T1000 (cell line): ENCODE measurements at regions not wholly inside any gene's neighbourhood (a gene's known extent, or its start where the extent isn't known, plus 50 kb on each side); places are given as distances from the start of the nearest gene placed in this dataset.
"Not testable (repeated sequence)": the region's sequence is repeated elsewhere in the genome, so short reads cannot be mapped to it uniquely, and the experiment has no call there.

Experiments
- DNase-seq: peaks from one replicate; lab custom pipeline; 2025; ENCODE audit warnings: mixed read lengths; lab: John Stamatoyannopoulos, UW

DNA sequence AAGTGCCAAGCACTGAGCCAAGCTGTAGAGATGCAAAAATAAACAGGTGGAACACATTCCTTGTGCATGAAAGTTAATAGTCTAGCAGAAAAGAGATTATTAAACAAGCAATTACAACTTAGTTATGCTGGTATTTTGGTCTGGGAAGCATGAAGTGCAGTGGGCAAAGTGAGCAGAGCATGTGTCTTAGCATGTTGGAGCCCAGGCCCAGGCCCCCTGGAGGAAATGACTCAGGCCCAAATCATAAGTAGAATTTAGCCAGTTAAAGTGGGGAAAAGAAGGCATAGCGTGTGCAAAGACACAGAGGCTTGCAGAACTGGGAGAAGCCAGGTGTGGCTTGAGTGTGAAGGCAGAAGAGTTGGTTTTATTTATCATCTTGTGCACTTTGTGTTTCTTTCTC is 163.8 kb upstream of the ATP11B start:
- no peak for DNase-seq

DNA sequence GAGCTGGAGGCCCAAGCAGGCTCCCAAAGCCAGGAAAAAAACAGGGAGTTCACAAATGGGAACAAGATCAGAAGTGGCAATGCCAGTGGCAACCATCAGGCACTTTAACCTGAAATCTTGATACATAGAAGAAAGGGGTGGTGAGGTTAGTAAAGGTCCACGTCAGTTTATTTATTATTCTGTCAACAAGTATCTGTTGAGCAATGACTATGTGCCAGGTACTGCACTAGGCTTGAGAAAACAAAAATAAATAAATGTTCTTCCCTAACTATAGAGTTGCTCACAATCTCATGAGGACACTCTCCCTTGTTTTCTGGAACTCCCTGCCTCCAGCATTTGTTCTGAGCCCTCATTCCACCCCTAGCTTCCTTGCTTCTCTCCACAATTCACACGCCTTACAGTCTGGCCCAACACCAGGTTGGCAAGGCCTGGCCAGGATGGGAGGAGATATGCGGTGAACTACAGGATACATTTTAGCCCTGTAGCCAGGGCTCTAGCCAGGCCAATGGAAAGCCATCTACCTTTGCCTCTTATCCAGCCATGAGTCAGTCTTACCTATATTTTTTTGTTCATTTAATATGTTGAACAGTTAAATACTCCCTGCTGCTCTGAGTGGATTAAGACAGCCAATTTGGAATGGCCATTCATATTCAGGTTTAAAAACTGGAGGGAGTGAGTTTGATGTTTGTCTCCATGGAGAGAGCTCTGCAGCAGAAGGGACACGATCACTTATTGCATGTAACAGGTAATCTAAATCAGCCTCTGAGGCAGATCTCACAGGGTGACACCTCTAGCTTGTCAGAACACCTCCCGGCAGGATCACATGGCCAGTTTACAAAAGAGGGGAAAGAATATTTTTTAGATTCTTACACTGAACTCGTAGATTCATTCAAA is 161.9 kb upstream of the ATP11B start:
- DNase-seq = no peak

DNA sequence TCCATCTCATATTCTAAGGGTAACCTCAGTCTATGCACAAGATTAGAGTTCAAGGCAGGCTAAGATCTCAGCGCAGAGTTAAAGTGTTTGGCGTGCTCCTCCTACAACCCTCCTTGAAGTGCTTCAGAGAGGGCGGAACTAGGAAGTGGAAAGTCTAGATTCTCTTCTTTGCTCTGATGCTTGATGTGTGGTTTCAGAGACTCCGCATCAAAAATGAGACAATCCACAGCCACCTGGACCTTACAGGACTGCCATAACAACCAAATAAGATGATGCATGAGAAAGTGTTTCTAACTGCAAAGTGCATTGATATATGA is 161.3 kb upstream of the ATP11B start:
- no peak for DNase-seq

DNA sequence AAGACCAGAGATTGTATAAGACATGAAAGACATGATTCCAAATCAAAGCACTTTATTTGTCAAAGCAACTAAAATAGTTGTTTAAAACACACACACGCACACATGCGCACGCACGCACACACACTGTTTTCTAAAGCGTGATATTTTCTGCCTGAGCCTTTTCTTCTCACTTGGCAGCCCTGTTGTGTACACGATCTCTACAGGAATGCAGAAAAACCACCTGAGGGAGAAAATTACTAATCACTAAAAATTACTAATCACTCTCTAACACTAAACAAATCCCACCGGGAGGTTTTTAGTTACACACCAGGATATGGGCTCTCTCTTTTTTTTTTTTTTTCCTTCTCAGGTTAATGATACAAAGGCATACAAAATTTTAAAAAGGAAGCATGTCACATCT is 160.1 kb upstream of the ATP11B start:
- no peak for DNase-seq

DNA sequence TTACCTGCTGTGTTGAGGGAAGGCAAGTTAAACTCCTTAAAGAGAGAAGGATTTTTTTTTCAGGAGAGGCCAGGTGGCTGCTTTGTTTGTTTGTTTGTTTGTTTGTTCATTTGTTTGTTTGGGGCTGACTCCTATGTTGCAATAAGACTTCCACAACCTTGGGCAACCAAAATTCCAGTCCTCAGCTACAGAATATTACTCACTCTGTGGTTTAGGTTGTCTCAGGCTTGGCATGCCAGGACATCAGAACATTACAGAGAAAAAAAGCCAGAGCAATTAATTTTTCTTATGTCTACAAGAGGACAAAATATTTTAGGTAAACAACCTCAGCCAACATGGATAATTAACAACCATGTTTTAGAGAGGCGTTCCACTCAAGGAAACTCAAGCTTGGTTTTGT is 156.7 kb upstream of the ATP11B start:
- DNase-seq = no peak

DNA sequence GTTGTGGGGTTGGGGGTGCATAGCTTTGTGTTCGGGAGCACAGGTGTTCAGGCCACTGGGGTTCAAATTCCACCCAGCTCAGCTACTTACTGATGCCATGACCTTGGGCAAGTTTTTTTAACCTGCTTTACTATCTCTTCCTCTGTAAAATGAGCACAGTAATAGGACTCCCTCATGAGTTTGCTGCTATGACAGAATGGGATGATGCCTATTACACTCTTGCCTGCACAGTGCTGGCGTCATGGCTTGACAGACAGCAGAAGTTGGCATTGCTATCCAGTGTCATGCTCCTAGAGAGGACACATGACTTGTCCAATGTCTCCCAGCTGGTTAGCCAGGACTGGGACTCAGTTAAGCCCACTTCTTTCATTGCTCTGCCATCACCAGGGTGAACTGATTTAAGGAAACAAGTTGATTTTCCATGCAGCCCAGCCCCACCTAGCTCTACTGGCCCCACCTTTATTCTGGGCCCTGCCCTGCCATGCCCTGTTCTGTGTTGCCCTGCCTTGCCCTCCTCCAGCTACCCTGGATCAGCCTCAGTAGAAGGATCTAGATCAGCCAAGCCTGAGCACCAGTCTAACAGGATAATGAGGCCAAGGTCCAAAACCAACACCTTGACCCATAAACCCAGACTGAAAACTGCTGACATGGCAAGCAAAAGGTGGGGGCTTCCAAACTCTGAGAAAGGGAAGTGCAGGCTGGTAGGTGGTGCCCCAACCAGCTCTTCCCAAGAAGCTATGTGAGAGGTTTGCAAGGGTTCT is 155.8 kb upstream of the ATP11B start:
- no peak for DNase-seq

DNA sequence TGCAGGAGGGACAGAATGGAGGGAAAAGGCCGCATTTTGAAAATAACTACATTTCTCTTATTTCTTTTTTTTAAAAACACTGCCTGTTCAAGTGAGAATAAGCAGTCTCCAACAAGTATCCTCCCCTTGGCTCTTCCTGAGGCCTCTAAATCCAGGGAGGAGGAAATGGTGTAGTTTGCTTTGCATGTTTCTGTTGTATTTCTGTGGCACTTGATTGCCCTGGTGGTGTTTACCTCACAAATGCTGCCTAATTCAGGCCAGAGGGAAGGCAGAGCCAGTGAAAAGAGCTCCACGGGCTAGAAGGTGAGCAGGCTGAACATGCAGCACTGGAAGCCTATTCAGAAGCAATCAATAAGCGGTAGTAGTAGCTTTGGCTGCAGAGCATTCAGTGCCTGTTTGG is 149.3 kb upstream of the ATP11B start:
- DNase-seq = no peak

DNA sequence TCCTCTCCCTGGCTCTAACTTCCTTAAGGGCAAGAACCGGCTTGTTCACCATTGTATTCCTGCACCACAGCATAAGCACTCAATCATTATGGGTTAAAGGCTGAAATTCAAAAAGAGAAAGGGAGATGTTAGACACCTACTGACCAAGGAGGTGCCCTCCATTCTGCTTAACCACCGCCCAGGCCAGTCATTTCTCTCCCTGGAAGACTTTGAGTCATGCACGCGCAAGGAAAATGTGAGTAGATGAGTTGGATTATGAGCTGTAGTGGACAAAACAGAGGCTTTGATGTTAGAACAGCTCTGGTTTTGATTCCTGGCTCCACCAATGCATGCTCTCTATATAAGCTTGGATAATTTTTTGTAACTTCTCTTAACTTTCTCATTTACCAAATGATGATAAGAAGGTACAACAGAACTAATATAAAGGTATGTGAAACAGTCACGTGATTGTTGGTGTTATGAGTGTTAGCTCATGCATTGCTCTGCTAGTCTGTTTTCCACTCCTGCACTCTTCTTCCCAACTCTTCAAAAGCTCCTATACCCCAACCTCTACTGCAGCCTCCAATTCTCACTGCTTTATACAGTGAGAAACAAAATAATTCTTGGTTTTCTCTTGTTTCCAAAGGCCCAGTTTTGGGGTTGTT is 148.4 kb upstream of the ATP11B start:
- no peak for DNase-seq

DNA sequence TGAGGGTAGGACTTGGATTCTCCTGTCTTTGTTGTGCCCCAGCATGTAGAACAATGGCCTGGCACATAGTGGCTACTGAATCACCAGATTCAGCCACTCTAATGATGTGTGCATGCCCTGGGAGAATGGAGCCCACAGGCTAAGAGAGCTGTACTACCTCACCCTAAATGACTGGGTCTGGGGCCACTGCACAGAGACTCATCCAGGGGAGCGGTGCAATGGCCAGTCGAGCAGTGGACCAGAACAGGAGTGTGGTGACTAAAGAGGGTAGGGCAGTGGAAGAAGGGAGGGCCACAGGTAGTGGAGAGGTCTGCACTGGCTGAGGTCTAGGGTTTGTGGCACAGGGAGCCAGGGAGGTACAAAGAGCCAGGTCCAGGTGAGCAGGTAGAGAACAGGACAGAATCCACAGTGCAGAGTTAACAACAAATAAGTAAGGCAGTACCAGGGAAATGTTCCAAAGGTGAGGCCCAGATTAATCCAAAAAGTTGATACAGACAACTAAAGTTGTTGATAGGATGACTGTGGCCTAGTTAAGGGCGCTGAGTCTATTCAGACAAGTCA is 142.7 kb upstream of the ATP11B start:
- DNase-seq = no peak

DNA sequence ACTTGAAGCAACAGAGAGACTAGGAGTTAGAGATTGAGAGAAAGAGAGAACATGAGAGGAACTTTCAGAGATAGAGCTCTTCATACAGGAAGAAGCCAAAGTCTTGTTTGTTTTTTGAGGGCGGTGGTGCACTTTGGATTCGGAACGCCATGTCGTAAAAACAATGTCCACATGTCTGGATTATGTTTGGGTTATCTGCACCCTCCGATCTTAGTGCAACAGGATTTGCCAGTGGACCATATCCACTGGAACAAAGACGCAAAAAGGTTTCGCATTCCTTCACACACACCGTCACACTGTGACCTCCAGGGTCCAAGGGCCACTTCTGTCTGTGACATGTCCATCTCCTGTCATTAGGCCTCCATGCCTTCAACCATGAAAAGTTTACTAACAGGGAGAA is 141.8 kb upstream of the ATP11B start:
- no peak for DNase-seq

DNA sequence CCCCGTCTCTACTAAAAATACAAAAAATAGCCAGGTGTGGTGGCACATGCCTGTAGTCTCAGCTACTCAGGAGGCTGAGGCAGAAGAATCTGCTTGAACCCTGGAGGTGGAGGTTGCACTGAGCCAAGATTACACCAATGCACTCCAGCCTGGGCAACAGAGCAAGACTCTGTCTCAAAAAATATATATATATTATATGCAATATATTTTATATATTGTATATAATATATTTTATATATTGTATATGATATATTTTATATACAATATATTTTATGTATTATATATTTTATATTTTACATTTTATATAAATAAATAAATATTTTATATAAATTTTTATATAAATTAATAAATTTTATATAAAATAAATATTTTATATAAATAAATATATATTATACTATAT is 140.2 kb upstream of the ATP11B start:
- not testable (repeated sequence) for DNase-seq

DNA sequence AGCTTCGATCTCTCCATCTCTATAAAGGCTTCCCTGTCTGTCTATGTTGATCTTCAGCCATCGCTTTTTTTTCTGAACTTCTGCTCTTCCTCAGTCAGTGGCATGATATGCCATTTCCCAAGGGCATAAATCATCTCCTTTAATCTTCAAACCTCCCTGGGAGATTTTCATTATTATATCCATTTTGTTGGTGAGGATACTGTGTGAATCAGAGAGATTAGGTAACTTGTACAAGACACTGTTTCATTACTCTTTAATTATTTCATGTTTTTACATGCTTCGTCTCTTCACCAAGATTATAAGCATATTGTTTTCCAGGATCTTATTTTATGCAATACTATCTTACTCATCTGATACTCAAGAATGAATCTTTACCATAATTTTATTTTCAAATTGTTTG is 124.8 kb upstream of the ATP11B start:
- no peak for DNase-seq

DNA sequence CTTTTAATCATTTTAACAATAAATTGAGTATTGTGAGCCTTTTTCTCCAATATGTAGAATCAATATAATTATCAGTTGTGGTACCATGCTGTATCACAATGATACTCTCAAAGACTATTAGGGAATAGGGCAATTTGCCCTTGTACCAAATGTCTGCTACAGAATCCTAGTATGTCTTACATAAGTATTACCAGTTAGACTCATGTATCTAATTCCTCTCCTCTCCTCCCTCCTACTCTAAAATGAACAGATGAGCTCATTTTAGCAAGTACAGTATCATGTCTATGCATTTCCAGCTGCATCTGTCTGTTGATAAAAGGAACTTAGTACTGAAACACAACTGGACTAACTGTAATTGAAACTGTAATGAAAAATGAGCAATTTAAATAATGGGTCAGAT is 124.3 kb upstream of the ATP11B start:
- DNase-seq = no peak

DNA sequence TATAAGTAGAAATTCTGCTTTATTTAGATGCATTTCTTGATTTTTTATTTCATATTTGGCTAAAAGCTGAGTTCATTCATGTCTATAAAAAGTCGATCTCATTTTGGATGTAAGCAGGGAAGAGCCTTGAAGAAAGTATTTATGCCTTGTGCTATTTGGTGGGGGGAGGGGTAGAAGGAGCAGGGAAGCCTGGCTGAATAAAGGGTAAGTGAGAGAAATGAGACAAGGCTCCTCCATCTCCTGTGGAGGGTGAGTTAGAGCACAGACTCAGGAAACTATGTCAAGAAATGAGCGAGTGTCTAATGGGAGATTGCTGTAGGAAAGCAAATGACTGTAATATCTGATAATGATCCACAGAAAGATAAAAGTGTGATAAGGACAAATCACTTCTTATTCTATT is 121.8 kb upstream of the ATP11B start:
- DNase-seq = no peak

DNA sequence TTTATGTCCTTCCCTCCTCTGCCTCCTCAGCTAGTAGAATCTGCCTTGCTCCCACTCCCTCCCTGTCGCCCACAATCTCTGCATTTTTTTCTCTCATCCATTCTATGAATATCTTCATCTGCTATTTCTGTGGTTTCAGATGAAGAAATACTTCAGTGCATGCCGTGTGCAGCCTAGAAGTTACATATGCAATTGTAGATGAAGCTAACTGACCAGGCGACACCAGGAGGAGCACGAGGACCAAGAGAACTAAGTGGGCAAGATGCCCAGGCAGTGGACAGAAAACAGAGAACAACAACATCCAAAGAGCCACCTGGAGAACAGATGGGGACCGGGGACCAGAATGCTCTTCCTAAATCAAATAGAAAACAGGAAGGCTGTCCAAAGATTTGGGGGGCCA is 121.4 kb upstream of the ATP11B start:
- DNase-seq = no peak

DNA sequence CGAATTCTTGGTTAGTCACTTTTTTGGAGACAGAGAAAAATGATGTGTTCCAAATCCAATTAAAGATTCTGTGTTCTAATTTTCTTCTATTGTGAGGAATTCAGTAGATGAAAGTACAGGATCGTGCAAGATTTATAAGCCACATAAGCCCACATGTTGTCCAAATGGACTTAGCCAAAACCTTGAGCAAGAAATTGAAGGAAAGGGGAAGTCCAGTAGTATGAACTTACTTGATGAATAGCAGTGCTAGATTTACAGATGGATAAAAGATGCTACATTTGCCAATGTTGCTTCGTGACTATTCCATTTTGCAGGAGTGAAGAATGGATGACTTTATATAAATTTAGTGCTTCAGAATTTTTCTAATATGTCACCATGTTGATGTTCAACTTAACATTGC is 120.0 kb upstream of the ATP11B start:
- DNase-seq = no peak

DNA sequence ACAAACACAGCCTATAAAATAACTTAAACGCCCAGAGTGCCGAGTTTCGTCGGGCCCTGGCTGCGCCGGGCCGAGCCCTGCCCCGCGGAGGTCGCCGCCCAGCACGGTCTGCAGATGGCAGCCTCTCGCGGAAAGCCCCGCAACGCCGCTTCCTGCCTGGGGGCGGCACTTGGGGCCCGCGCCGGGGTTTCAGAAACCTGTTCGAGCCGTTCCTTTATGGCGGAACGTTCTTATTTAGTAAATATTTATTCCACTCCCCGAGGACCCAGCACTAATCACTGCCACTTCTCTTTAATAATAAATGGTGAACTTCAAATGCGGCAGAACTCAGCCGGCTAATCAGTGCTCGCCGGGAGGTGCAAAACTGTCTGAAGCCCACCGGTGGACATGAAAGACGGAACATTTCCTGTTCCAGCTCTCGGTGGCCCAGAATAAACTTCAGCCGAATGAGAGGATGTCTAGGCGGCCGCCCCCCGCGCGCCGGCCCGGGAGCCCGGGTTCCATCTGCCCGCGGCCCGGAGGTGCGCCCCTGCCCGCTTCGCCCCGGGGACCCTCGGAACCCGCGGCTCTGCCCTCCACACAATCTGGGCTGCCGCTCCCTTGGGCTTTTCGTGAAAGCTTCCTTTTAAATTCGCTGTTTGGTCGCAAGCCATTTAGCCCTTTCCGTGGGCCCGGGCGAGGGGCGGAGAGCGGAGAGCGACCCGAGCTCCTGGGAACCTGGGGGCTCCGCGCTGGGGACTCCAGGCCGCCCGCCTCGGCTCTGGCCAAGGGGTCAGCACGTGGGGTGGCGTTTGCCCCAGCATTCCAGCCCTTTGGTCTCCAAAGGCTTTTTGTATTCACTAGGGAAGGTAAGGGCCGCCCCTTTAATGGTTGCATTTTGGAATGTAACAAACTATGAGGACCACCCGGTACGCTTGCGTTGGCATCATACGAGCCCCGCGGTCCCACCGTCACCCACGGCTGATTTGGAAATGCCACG is 110.8 kb upstream of the ATP11B start:
- DNase-seq = no peak

DNA sequence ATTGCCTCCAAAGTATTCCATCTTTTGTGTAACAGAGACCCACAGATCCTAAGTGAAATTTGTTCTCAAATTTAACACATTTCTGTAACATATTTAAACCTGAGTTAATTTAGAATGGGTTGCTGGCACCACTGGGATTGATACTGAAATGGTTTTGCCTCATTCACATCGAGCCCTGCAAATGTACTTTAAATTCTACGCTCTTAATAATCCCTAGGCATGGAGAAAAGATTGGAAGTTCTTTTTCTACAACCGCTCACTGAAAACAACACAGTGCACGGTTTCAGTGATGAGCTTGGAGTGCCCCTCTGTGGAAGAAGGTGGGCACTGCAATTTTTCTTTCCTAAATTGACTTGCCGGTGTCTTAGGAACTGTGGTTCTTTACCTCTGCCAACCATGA is 109.9 kb upstream of the ATP11B start:
- no peak for DNase-seq

DNA sequence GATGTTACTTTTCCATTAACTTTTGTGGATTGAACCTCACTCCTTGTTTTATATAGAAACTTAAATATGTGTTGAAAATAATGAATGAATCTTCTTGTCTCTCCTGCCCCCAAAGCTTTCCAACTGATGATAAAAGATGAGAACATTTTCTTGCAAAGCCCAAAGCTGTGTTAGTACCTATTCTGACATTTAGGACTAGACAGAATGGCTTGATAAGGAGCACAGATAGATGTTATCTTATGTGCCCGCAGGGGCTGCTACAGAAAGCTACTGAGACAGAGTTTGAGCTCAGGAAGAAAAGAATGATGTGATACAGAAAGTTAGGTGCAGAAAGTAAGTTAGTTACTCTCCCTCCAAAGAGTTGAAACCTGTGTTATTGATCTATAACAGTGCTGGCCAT is 109.4 kb upstream of the ATP11B start:
- DNase-seq = no peak

DNA sequence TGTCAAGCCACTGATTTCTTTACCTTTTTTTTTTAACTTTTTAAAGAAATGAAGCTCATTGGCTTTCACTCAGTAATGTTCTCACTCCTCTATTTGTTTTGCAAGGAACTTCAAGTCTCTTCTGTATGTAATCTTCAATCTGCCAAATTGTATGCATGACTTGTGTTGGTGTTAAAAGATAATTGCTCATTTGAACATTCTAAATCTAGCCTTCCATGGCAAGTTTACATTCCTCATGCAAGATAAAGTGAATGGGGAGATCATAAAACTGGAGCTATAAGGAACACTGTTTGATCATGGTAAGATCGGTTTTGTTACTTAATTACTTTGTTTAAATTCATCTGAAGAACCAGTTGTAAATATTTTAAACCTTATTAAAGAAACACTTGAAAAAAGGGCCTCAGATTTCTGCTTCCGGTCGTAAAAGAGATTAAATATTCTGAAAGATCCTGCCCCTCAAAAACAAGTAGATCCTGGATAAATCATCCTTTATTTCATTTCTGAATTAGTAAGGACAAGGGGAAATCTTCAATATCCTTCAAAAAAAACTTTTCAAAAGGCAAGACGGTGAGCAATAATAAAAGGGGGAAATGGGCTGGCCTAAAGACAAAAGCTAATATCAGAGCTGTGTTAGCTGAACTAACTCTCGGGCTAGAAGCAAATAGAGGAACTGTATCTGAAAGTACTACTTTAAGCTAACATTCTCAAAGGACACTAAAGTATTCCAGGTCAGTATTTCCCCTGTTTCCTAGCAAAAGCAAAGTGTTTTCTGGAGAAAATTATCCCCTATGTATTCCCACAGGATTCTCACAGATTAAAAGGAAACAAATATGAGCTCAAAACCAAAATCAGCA is 107.0 kb upstream of the ATP11B start:
- no peak for DNase-seq

DNA sequence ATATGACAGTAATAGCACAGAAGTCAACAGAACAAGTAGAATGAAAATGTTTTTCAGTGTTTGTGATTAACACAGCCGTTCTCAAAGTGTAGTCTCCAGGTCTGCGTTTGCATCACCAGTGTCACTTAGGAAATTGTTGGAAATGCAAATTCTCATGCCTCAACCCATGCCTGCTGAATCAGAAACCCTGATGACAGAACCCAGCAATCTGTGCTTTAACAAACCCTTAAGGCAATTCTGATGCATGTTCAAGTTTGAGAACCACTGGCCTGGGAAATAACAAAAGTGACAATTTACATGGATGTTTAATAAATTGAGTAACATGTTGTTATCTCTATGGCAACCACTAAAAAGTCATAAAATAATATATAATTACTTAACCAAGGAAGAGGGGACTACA is 103.1 kb upstream of the ATP11B start:
- DNase-seq = no peak
